ENCODE measurements at regions not wholly inside any gene's neighbourhood (a gene's known extent, or its start where the extent isn't known, plus 50 kb on each side); places are given as distances from the start of the nearest gene placed in this dataset.

- TF ChIP-seq CTCF (IDR thresholded peaks at IDR 0.05) (no peak), POLR2A (IDR thresholded peaks at IDR 0.05) (no peak)
Measured at GRCh38 chr13:57970404-57970803, 338.9 kb downstream of the PCDH17 start.
